ENCODE measurements at regions not wholly inside any gene's neighbourhood (a gene's known extent, or its start where the extent isn't known, plus 50 kb on each side); places are given as distances from the start of the nearest gene placed in this dataset.

DNA sequence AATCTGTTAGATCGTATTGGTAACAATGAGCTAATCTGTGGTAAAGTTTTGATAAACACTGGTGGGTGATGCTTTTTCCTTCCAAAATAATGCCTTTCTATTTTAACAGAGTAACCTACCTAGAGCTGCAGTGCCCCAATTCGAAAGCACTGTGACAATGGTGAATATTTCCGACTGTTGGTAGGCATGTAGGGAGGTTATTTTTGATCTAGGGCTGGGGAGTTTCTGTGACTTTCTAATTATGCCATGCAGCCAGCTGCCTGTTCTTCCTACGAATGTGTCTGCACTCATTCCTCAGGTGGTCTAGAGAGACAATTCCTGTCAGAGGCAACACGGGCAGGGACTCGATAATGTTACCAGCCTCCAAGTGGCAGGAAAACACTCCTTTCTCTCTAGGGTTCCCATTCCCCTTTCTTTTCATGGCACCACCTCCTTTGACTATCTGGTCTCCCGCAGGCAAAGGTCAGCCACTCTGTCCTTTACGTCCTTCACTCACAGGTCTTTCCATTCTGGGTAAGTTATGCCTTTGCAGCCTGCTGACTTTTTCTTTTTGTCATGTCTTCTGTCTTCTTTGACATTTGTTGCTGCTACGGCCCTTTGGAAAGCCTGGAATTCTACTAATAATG is 167.2 kb upstream of the MGAT5 start:
- H3K4me3 ChIP-seq: no peak overlapping the region
- no peaks in the 10 kb centered on the region for H3K9me3 ChIP-seq
- whole genome bisulfite sequencing: 70% methylated on average over 9 of the region's 9 CpGs
- TF ChIP-seq POLR2AphosphoS5 (IDR thresholded peaks at IDR 0.05): no peak
- TF ChIP-seq, protein P1, sequence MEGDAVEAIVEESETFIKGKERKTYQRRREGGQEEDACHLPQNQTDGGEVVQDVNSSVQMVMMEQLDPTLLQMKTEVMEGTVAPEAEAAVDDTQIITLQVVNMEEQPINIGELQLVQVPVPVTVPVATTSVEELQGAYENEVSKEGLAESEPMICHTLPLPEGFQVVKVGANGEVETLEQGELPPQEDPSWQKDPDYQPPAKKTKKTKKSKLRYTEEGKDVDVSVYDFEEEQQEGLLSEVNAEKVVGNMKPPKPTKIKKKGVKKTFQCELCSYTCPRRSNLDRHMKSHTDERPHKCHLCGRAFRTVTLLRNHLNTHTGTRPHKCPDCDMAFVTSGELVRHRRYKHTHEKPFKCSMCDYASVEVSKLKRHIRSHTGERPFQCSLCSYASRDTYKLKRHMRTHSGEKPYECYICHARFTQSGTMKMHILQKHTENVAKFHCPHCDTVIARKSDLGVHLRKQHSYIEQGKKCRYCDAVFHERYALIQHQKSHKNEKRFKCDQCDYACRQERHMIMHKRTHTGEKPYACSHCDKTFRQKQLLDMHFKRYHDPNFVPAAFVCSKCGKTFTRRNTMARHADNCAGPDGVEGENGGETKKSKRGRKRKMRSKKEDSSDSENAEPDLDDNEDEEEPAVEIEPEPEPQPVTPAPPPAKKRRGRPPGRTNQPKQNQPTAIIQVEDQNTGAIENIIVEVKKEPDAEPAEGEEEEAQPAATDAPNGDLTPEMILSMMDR (IDR thresholded peaks at IDR 0.05): no peak
- TF ChIP-seq POLR2A (IDR thresholded peaks at IDR 0.05; ENCODE audit: low read depth): no peak
- no peaks in the 10 kb centered on the region for H3K4me1 ChIP-seq
- intact Hi-C loops (cut with DNase I): no loop called here
- no peaks in the 10 kb centered on the region for H3K36me3 ChIP-seq
- DNase-seq (ENCODE audit: extremely low spot score): no peak
- no peaks in the 10 kb centered on the region for H3K27me3 ChIP-seq
- H3K27ac ChIP-seq (replicated peaks in 1 of 4): no peak overlapping the region

- TF ChIP-seq EP300 (IDR thresholded peaks at IDR 0.05) (no peak), POLR2A (IDR thresholded peaks at IDR 0.05; ENCODE audit: low read depth) (no peak), POLR2AphosphoS5 (IDR thresholded peaks at IDR 0.05) (no peak)
- TF ChIP-seq, protein P1 (IDR thresholded peaks at IDR 0.05): no peak
- H3K9me3 ChIP-seq: no peaks in the 10 kb centered on the region
- H3K36me3 ChIP-seq: no peaks in the 10 kb centered on the region
- no peak for DNase-seq (ENCODE audit: extremely low spot score)
- WGBS: 77% methylated on average over 2 of the region's 2 CpGs
- intact Hi-C loops (cut with DNase I): no loop called here
- H3K27ac ChIP-seq (replicated peaks in 1 of 4): no peak overlapping the region
- no peak overlapping the region for H3K4me3 ChIP-seq
- no peaks in the 10 kb centered on the region for H3K27me3 ChIP-seq
- H3K4me1 ChIP-seq: no peaks in the 10 kb centered on the region
Measured at GRCh38 chr2:134087371-134087921, 166.4 kb upstream of the MGAT5 start.

DNA sequence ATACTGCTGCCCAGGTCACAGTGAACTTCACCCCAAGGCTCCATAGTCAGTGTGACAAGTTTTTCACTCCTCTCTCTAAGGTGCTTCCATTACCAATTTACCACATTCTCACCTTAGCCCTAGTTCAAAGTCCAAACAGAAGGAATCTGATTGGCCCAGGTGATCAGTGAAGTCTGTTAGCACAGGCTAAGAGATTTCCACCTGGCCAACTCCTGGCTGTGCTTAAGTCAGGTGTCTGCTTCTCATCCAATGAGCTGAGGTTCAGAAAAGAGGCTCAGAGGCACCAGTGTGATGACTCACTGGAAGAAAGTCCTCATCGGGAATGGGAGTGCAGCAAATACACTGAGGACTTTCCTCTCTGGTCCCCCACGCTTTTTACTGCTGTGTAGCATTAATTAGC is 164.4 kb upstream of the MGAT5 start:
- intact Hi-C loops (cut with DNase I): no loop called here
- no peak for TF ChIP-seq POLR2AphosphoS5 (IDR thresholded peaks at IDR 0.05)
- TF ChIP-seq EP300 (IDR thresholded peaks at IDR 0.05): no peak
- no peak for TF ChIP-seq POLR2A (IDR thresholded peaks at IDR 0.05; ENCODE audit: low read depth)
- TF ChIP-seq, protein P1 (IDR thresholded peaks at IDR 0.05): no peak
- no peak overlapping the region for H3K4me3 ChIP-seq
- H3K9me3 ChIP-seq: no peaks in the 10 kb centered on the region
- no peak overlapping the region for H3K27ac ChIP-seq (replicated peaks in 1 of 4)
- WGBS: 92% methylated on average over 2 of the region's 2 CpGs
- no peak for DNase-seq (ENCODE audit: extremely low spot score)
- no peaks in the 10 kb centered on the region for H3K27me3 ChIP-seq
- H3K36me3 ChIP-seq: no peaks in the 10 kb centered on the region
- no peaks in the 10 kb centered on the region for H3K4me1 ChIP-seq

DNA sequence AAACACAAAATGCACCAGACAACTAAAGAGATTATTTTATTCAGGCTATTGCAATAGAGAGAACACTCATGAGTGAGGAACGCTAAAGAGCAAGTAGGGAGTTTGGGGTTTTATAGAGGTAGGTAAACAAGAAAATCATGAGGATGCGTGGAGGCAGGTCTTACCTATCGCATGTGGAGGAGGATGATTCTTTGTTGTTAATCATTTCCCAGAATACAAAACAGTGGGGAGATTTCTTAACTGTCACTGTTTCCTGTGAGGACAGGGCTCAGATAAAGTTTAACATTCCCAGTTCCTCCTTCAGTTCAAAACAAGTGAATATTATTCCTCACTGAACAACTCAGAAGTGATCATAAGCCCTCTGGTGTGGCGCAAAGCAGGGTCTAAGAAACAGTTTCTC is 156.1 kb upstream of the MGAT5 start:
- WGBS: 89% methylated on average over 4 of the region's 4 CpGs
- H3K4me1 ChIP-seq: no peaks in the 10 kb centered on the region
- no peak for DNase-seq (ENCODE audit: extremely low spot score)
- TF ChIP-seq POLR2AphosphoS5 (IDR thresholded peaks at IDR 0.05) (no peak), POLR2A (IDR thresholded peaks at IDR 0.05; ENCODE audit: low read depth) (no peak), EP300 (IDR thresholded peaks at IDR 0.05) (no peak)
- TF ChIP-seq, protein P1 (IDR thresholded peaks at IDR 0.05): no peak
- H3K9me3 ChIP-seq: no peaks in the 10 kb centered on the region
- H3K27me3 ChIP-seq: no peaks in the 10 kb centered on the region
- H3K36me3 ChIP-seq: no peaks in the 10 kb centered on the region
- H3K27ac ChIP-seq (replicated peaks in 1 of 4): no peak overlapping the region
- intact Hi-C loops (cut with DNase I): no loop called here
- no peak overlapping the region for H3K4me3 ChIP-seq

DNA sequence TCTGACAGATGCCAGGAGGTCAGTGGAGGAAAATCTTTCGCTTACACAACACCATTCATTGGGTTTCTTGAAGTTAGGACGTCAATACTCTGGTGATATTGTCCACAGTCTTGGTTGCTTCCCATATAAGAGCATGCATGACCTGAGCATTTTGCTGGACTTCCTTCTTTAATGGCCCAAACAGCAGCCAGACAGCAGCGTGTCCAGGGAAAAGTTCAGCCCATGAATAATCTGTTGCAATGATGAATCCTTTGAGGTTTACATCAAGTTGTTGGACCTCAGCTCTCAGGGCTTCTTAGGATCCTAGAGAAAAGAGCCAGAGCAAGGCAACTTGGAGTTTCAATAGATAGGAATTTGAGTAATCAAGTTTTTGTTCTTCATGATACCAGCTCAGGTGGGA is 155.6 kb upstream of the MGAT5 start:
- intact Hi-C loops (cut with DNase I): no loop called here
- no peak for DNase-seq (ENCODE audit: extremely low spot score)
- 70% methylated on average over 3 of the region's 3 CpGs for WGBS
- Histone ChIP-seq H3K4me1 (no peaks in the 10 kb centered on the region), H3K36me3 (no peaks in the 10 kb centered on the region), H3K27ac (replicated peaks in 1 of 4) (no peak overlapping the region), H3K9me3 (no peaks in the 10 kb centered on the region), H3K27me3 (no peaks in the 10 kb centered on the region), H3K4me3 (no peak overlapping the region)
- TF ChIP-seq EP300 (IDR thresholded peaks at IDR 0.05): no peak
- TF ChIP-seq, protein P1 (IDR thresholded peaks at IDR 0.05): no peak
- TF ChIP-seq POLR2A (IDR thresholded peaks at IDR 0.05; ENCODE audit: low read depth): no peak
- no peak for TF ChIP-seq POLR2AphosphoS5 (IDR thresholded peaks at IDR 0.05)

All from esophagus muscularis mucosa (tissue), 4 donors.